A673 (cell line): ENCODE measurements at regions not wholly inside any gene's neighbourhood (a gene's known extent, or its start where the extent isn't known, plus 50 kb on each side); places are given as distances from the start of the nearest gene placed in this dataset.

Experiments used
- BruUV-seq: library from RNA; stranded (reverse); fragments of 400-500 nt; replicated peaks from 2 replicates; lab custom pipeline; 2021; lab: Mats Ljungman, UMichigan
- CTCF ChIA-PET: fragments of 300-600 bp; sonication (Branson Sonifier 250); formaldehyde crosslinking; loops from one replicate; lab custom pipeline; 2022; ENCODE audit warnings: antibody characterized with exemption; lab: Charles Lee
- POLR2A ChIA-PET: fragments of 300-600 bp; sonication (Branson Sonifier 250); formaldehyde crosslinking; loops from one replicate; lab custom pipeline; 2022; ENCODE audit warnings: antibody characterized with exemption; ENCODE audit not compliant: low non-redundant PET; lab: Charles Lee
- DNase-seq: peaks from one replicate; pipeline ENCODE4 v3.0.0-alpha.2; 2015; ENCODE audit warnings: low spot score
- H3K27ac ChIP-seq: fragments of 200-600 bp; sonication (generic); 2 replicates; pipeline ENCODE4 v1.5.1; 2016; ENCODE audit warnings: mixed run types, low read depth, mild to moderate bottlenecking, mixed read lengths, antibody characterized with exemption, low read length; ENCODE audit not compliant: poor library complexity, severe bottlenecking
- H3K27me3 ChIP-seq: fragments of 200-600 bp; sonication (generic); replicated peaks from 2 replicates; pipeline ENCODE4 v1.6.1; 2017; ENCODE audit warnings: mixed run types, low read depth, mild to moderate bottlenecking, mixed read lengths, antibody characterized with exemption, low read length; ENCODE audit not compliant: insufficient read depth, poor library complexity
- H3K36me3 ChIP-seq: fragments of 200-600 bp; sonication (generic); 2 replicates; pipeline ENCODE4 v1.6.1; 2016; ENCODE audit warnings: mixed run types, mild to moderate bottlenecking, mixed read lengths, antibody characterized with exemption, low read length; ENCODE audit not compliant: insufficient read depth, poor library complexity, severe bottlenecking
- H3K4me1 ChIP-seq: fragments of 200-600 bp; sonication (generic); 2 replicates; pipeline ENCODE4 v1.6.1; 2017; ENCODE audit warnings: mixed run types, mild to moderate bottlenecking, mixed read lengths, antibody characterized with exemption, low read length; ENCODE audit not compliant: insufficient read depth, poor library complexity, severe bottlenecking
- H3K4me3 ChIP-seq: fragments of 200-600 bp; sonication (generic); 2 replicates; pipeline ENCODE4 v1.5.1; 2016; ENCODE audit warnings: low read depth, mixed run types, mild to moderate bottlenecking, mixed read lengths, low read length; ENCODE audit not compliant: poor library complexity, severe bottlenecking
- H3K9me3 ChIP-seq: fragments of 200-600 bp; sonication (generic); 2 replicates; pipeline ENCODE4 v1.6.1; 2016; ENCODE audit warnings: mixed run types, low read depth, mild to moderate bottlenecking, mixed read lengths, antibody characterized with exemption, low read length; ENCODE audit not compliant: poor library complexity, severe bottlenecking
- EZH2 ChIP-seq: fragments of 200-600 bp; sonication (generic); IDR thresholded peaks from 2 replicates; pipeline ENCODE4 v1.6.1; 2017; ENCODE audit warnings: borderline replicate concordance, low read depth, mild to moderate bottlenecking, mixed read lengths, antibody characterized with exemption, low read length; ENCODE audit not compliant: poor library complexity, severe bottlenecking
- intact Hi-C: fragments of 100-400 bp; cut with micrococcal nuclease; formaldehyde crosslinking; loops from one replicate; pipeline ENCODE4 v1.10.0; 2022; ENCODE audit not compliant: unreplicated experiment
- TF ChIP-seq, protein P1 (sequence below): fragments of 300-800, 200-600 bp; sonication (generic); conservative IDR thresholded peaks from 2 replicates; pipeline ENCODE4 v1.5.1; 2017; ENCODE audit warnings: low read depth, mild to moderate bottlenecking, antibody characterized with exemption, low read length, moderate library complexity, mixed read lengths

DNA sequence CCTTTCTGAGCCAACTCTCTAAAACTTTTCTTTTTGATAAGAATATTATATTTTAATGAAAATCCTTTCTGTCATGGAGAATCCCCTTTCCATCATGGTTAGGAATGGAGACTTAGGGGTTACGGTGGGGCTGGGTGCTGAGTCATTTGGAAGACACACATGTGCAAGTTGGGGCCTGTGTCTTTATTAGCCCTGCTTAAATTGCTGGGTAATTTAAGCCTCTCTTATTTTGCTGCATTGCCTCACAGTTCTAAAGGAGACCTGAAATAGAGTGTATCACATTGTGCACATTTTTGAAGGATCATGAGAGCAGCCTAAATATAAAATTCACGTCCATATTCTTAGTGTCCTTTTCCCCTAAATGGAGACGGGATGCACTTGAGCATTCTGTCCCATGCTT is 61.8 kb upstream of the RBFOX1 start:
- no peak for TF ChIP-seq EZH2
- TF ChIP-seq, protein P1, sequence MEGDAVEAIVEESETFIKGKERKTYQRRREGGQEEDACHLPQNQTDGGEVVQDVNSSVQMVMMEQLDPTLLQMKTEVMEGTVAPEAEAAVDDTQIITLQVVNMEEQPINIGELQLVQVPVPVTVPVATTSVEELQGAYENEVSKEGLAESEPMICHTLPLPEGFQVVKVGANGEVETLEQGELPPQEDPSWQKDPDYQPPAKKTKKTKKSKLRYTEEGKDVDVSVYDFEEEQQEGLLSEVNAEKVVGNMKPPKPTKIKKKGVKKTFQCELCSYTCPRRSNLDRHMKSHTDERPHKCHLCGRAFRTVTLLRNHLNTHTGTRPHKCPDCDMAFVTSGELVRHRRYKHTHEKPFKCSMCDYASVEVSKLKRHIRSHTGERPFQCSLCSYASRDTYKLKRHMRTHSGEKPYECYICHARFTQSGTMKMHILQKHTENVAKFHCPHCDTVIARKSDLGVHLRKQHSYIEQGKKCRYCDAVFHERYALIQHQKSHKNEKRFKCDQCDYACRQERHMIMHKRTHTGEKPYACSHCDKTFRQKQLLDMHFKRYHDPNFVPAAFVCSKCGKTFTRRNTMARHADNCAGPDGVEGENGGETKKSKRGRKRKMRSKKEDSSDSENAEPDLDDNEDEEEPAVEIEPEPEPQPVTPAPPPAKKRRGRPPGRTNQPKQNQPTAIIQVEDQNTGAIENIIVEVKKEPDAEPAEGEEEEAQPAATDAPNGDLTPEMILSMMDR, result no peak
- H3K27ac ChIP-seq, result no peak overlapping the region
- DNase-seq, result no peak
- CTCF ChIA-PET, result no interaction called here
- no peaks in the 10 kb centered on the region for H3K36me3 ChIP-seq
- no peaks in the 10 kb centered on the region for H3K4me1 ChIP-seq
- no TSS peak for BruUV-seq
- no peak overlapping the region for H3K4me3 ChIP-seq
- intact Hi-C loops, result no loop called here
- POLR2A ChIA-PET, result no interaction called here
- H3K9me3 ChIP-seq, result no peaks in the 10 kb centered on the region
- H3K27me3 ChIP-seq, result no peaks in the 10 kb centered on the region

DNA sequence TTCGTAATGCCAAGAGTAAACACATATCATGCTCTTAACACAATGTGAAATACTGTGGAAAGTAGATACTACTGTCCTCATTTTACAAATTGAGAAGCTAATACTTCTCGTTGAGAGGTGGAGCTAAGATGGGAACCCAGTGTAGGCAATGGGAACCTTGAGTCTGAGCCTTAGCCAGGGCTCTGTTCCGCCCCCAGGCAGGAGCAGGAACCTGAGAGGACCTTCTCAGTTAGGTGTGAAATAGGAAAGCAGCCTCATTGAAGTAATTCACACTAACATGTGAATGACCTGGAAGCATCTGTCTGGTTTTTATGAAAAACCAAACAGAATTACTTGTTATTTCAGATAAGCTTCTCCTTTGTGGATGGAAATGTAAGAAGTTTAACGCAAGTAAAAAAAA is 62.6 kb upstream of the RBFOX1 start:
- H3K27me3 ChIP-seq, result no peaks in the 10 kb centered on the region
- BruUV-seq, result no TSS peak
- no peaks in the 10 kb centered on the region for H3K4me1 ChIP-seq
- H3K4me3 ChIP-seq, result no peak overlapping the region
- CTCF ChIA-PET, result no interaction called here
- H3K36me3 ChIP-seq, result no peaks in the 10 kb centered on the region
- DNase-seq, result no peak
- intact Hi-C loops, result no loop called here
- no peak overlapping the region for H3K27ac ChIP-seq
- no peaks in the 10 kb centered on the region for H3K9me3 ChIP-seq
- TF ChIP-seq, protein P1, result no peak
- TF ChIP-seq EZH2, result no peak
- POLR2A ChIA-PET, result no interaction called here

DNA sequence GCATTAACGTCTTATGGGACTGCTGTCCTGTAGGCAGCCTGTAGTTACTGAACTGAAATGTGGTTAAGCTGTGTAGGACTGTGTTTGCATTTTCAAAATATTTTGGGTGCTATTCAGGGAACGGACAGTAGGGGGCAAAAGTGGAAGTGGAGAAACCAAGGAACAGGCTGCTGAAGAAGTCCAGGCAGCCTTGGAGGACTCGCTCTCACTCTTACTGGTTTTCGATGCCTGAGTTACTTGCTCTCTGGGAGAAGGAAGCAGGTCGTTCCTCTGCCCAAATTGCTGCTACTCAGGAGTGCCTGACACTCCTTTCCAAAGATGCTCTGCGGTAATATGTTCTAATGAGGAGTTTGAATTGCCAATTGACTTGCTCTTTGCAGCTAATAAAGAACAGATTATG is 64.5 kb upstream of the RBFOX1 start:
- Histone ChIP-seq H3K36me3 (no peaks in the 10 kb centered on the region), H3K27ac (no peak overlapping the region), H3K27me3 (no peaks in the 10 kb centered on the region), H3K4me3 (no peak overlapping the region), H3K4me1 (no peaks in the 10 kb centered on the region), H3K9me3 (no peaks in the 10 kb centered on the region)
- no TSS peak for BruUV-seq
- intact Hi-C loops, result no loop called here
- POLR2A ChIA-PET, result no interaction called here
- DNase-seq, result peak; percentile 56
- TF ChIP-seq, protein P1, result peak; percentile 60
- TF ChIP-seq EZH2, result no peak
- CTCF ChIA-PET, result no interaction called here
